Natural killer cell (primary cell): ENCODE measurements at regions not wholly inside any gene's neighbourhood (a gene's known extent, or its start where the extent isn't known, plus 50 kb on each side); places are given as distances from the start of the nearest gene placed in this dataset.

Source experiments
- ATAC-seq, 3 donors: fragments of 150-1000 bp in 2 of 3; fragments of 200-7000 bp in 1 of 3; cut with Tn5 transposase; 1 replicate in 1 of 3; 2 replicates in 2 of 3; pipeline ENCODE4 v1.10.0; 2021; ENCODE audit warnings: mild to moderate bottlenecking in 2 of 3, moderate library complexity in 2 of 3
- DNase-seq, 2 donors: peaks; one replicate each; pipeline versions ENCODE4 v3.0.0 to v3.0.0-alpha.2; 2013 to 2021; ENCODE audit warnings: mixed read lengths in 1 of 2
- H3K27ac ChIP-seq: one replicate; pipeline ENCODE4 v1.5.1; 2013; ENCODE audit warnings: mild to moderate bottlenecking, low read length
- H3K27me3 ChIP-seq: one replicate; pipeline ENCODE4 v1.6.1; 2013; ENCODE audit warnings: low read length; ENCODE audit not compliant: control insufficient read depth, insufficient read depth
- H3K36me3 ChIP-seq: one replicate; pipeline ENCODE4 v1.6.1; 2013; ENCODE audit warnings: low read length; ENCODE audit not compliant: control insufficient read depth, insufficient read depth
- H3K4me1 ChIP-seq: one replicate; pipeline ENCODE4 v1.6.1; 2013; ENCODE audit warnings: low read length; ENCODE audit not compliant: control insufficient read depth, insufficient read depth
- H3K4me3 ChIP-seq: one replicate; pipeline ENCODE4 v1.5.1; 2013; ENCODE audit warnings: low read length
- H3K9me3 ChIP-seq: one replicate; pipeline ENCODE4 v1.6.1; 2013; ENCODE audit warnings: low read length; ENCODE audit not compliant: control insufficient read depth, insufficient read depth
- H3K27ac Mint-ChIP-seq, 2 donors: one replicate each; pipeline ENCODE4 v1.8.0; 2022; ENCODE audit warnings: mild to moderate bottlenecking in 2 of 2, mixed read lengths in 2 of 2, moderate library complexity in 1 of 2
- H3K27me3 Mint-ChIP-seq, 2 donors: one replicate each; pipeline ENCODE4 v1.8.0; 2022; ENCODE audit warnings: low read depth in 2 of 2, mixed read lengths in 2 of 2
- H3K36me3 Mint-ChIP-seq: one replicate; pipeline ENCODE4 v1.8.0; 2022; ENCODE audit warnings: mixed read lengths
- H3K4me1 Mint-ChIP-seq, 2 donors: one replicate each; pipeline ENCODE4 v1.8.0; 2022; ENCODE audit warnings: mixed read lengths in 2 of 2
- H3K4me3 Mint-ChIP-seq: one replicate; pipeline ENCODE4 v1.8.0; 2022; ENCODE audit warnings: mild to moderate bottlenecking, moderate library complexity, mixed read lengths
- H3K9me3 Mint-ChIP-seq, 2 donors: one replicate each; pipeline ENCODE4 v1.8.0; 2022; ENCODE audit warnings: mixed read lengths in 2 of 2
- CTCF ChIP-seq: fragments of 200-600 bp; IDR thresholded peaks from one replicate; pipeline ENCODE4 v1.8.0; 2022; ENCODE audit warnings: antibody characterized with exemption
- WGBS: methylation state at CpG from one replicate; pipeline ENCODE4 v1.1.7; 2013; ENCODE audit warnings: missing lambda C conversion rate; ENCODE audit not compliant: insufficient coverage; 5-methylcytosine and 5-hydroxymethylcytosine counted together
- intact Hi-C: fragments of 100-400 bp; cut with micrococcal nuclease; formaldehyde crosslinking; loops from one replicate; pipeline ENCODE4 v1.14.2; 2022

GRCh38 chr7:131046246-131046645 lies 281.4 kb upstream of the MKLN1 start:
- Mint-ChIP-seq H3K27me3 (no peaks in the 10 kb centered on the region), H3K36me3 (peaks cover 7% of the 10 kb centered on the region), H3K27ac (peak overlapping the region; percentile 52 to 69), H3K9me3 (peaks cover 0 to 2% of the 10 kb centered on the region in 2 donors), H3K4me3 (peak overlapping the region; percentile 54), H3K4me1 (peaks cover 73 to 75% of the 10 kb centered on the region in 2 donors)
- 97% methylated on average over 1 of the region's 1 CpG for WGBS
- peak in 2 of 3 donors; percentile 14 to 27 for ATAC-seq
- intact Hi-C loops, result no loop called here
- Histone ChIP-seq H3K4me1 (peaks cover 9% of the 10 kb centered on the region), H3K9me3 (no peaks in the 10 kb centered on the region), H3K4me3 (no peak overlapping the region), H3K36me3 (no peaks in the 10 kb centered on the region), H3K27ac (no peak overlapping the region), H3K27me3 (no peaks in the 10 kb centered on the region)
- DNase-seq, result no peak
- TF ChIP-seq CTCF, result no peak

GRCh38 chr7:131047651-131048304 lies 279.9 kb upstream of the MKLN1 start:
- Histone ChIP-seq H3K9me3 (no peaks in the 10 kb centered on the region), H3K27ac (no peak overlapping the region), H3K4me1 (peaks cover 9% of the 10 kb centered on the region), H3K36me3 (no peaks in the 10 kb centered on the region), H3K27me3 (no peaks in the 10 kb centered on the region), H3K4me3 (no peak overlapping the region)
- no peak for TF ChIP-seq CTCF
- H3K27me3 Mint-ChIP-seq, result no peaks in the 10 kb centered on the region
- no peak for ATAC-seq
- peak overlapping the region; percentile 4 for H3K4me3 Mint-ChIP-seq
- H3K4me1 Mint-ChIP-seq, result peaks cover 63 to 65% of the 10 kb centered on the region in 2 donors
- H3K9me3 Mint-ChIP-seq, result peaks cover 0 to 2% of the 10 kb centered on the region in 2 donors
- intact Hi-C loops, result no loop called here
- DNase-seq, result no peak
- WGBS, result 100% methylated on average over 1 of the region's 2 CpGs
- peak overlapping the region; percentile 52 to 69 for H3K27ac Mint-ChIP-seq
- H3K36me3 Mint-ChIP-seq, result peaks cover 7% of the 10 kb centered on the region

- H3K27ac ChIP-seq, result no peak overlapping the region
- Mint-ChIP-seq H3K9me3 (no peaks in the 10 kb centered on the region), H3K4me3 (no peak overlapping the region), H3K4me1 (peaks cover 67 to 72% of the 10 kb centered on the region in 2 donors), H3K36me3 (no peaks in the 10 kb centered on the region), H3K27ac (no peak overlapping the region), H3K27me3 (no peaks in the 10 kb centered on the region)
- WGBS, result 100% methylated on average over 1 of the region's 2 CpGs
- H3K27me3 ChIP-seq, result no peaks in the 10 kb centered on the region
- H3K9me3 ChIP-seq, result no peaks in the 10 kb centered on the region
- no peak overlapping the region for H3K4me3 ChIP-seq
- intact Hi-C loops, result no loop called here
- no peak for ATAC-seq
- no peak for TF ChIP-seq CTCF
- DNase-seq, result no peak
- H3K4me1 ChIP-seq, result peaks cover 27% of the 10 kb centered on the region
- H3K36me3 ChIP-seq, result no peaks in the 10 kb centered on the region
Measured at GRCh38 chr7:131051304-131051703, 276.4 kb upstream of the MKLN1 start.
